ENCODE measurements at regions not wholly inside any gene's neighbourhood (a gene's known extent, or its start where the extent isn't known, plus 50 kb on each side); places are given as distances from the start of the nearest gene placed in this dataset.

GRCh38 chr10:45515630-45516029 is 141.6 kb downstream of the ALOX5 start:
- TF ChIP-seq POLR2AphosphoS5 (IDR thresholded peaks at IDR 0.05) (no peak), EZH2 (IDR thresholded peaks at IDR 0.05; ENCODE audit: borderline replicate concordance, insufficient read depth, low read length, poor library complexity, severe bottlenecking) (no peak), CTCF (IDR thresholded peaks at IDR 0.05; ENCODE audit: poor library complexity, severe bottlenecking) (no peak), SMC3 (conservative IDR thresholded peaks at IDR 0.05; ENCODE audit: poor library complexity) (no peak), REST (IDR thresholded peaks at IDR 0.05; ENCODE audit: borderline replicate concordance) (no peak), TAF1 (IDR thresholded peaks at IDR 0.05; ENCODE audit: low read depth) (no peak), MXI1 (conservative IDR thresholded peaks at IDR 0.05; ENCODE audit: poor library complexity, severe bottlenecking) (no peak), EP300 (conservative IDR thresholded peaks at IDR 0.05; ENCODE audit: poor library complexity, severe bottlenecking) (no peak), RAD21 (conservative IDR thresholded peaks at IDR 0.05) (no peak)
